Neural progenitor cell (in vitro differentiated cells): ENCODE measurements at regions not wholly inside any gene's neighbourhood (a gene's known extent, or its start where the extent isn't known, plus 50 kb on each side); places are given as distances from the start of the nearest gene placed in this dataset.

Experiments
- CTCF ChIP-seq: fragments of 200-600 bp; sonication (generic); IDR thresholded peaks from 2 replicates; pipeline ENCODE4 v1.5.1; 2017; ENCODE audit warnings: antibody characterized with exemption, mild to moderate bottlenecking
- EZH2 ChIP-seq: fragments of 200-600 bp; sonication (generic); IDR thresholded peaks from 2 replicates; pipeline ENCODE4 v1.6.1; 2017; ENCODE audit warnings: antibody characterized with exemption, mild to moderate bottlenecking, moderate library complexity

- TF ChIP-seq CTCF, result no peak
- TF ChIP-seq EZH2, result no peak
These were observed 128.0 kb downstream of the HGF start for GRCh38 chr7:81641873-81642272.
